NCI-H748 (cell line): ENCODE measurements at regions not wholly inside any gene's neighbourhood (a gene's known extent, or its start where the extent isn't known, plus 50 kb on each side); places are given as distances from the start of the nearest gene placed in this dataset.

Source experiments
- DNase-seq: peaks from one replicate; lab custom pipeline; 2025; ENCODE audit not compliant: unreplicated experiment; lab: John Stamatoyannopoulos, UW

GRCh38 chr12:71011261-71011660, 90.7 kb upstream of the PTPRR start:
- no peak for DNase-seq

GRCh38 chr12:71010143-71010479, 89.6 kb upstream of the PTPRR start:
- DNase-seq: no peak

- DNase-seq: no peak
Measured at GRCh38 chr12:71009430-71010142, 89.0 kb upstream of the PTPRR start.

- DNase-seq: no peak
Measured at GRCh38 chr12:71008616-71009015, 88.1 kb upstream of the PTPRR start.

GRCh38 chr12:71007781-71008404, 87.4 kb upstream of the PTPRR start:
- DNase-seq: no peak

GRCh38 chr12:71007020-71007419, 86.5 kb upstream of the PTPRR start:
- no peak for DNase-seq

- no peak for DNase-seq
Measured at GRCh38 chr12:71005166-71005565, 84.6 kb upstream of the PTPRR start.

GRCh38 chr12:71004578-71004977, 84.0 kb upstream of the PTPRR start:
- DNase-seq: no peak

GRCh38 chr12:71000748-71001147, 80.2 kb upstream of the PTPRR start:
- no peak for DNase-seq

- no peak for DNase-seq
Measured at GRCh38 chr12:71000255-71000654, 79.7 kb upstream of the PTPRR start.

GRCh38 chr12:70994217-70994788, 73.8 kb upstream of the PTPRR start:
- DNase-seq: peak; percentile 9

GRCh38 chr12:70989232-70989631, 68.7 kb upstream of the PTPRR start:
- DNase-seq: no peak

GRCh38 chr12:70985850-70986249, 65.3 kb upstream of the PTPRR start:
- no peak for DNase-seq

GRCh38 chr12:70983692-70984091, 63.2 kb upstream of the PTPRR start:
- DNase-seq: no peak

- DNase-seq: no peak
Measured at GRCh38 chr12:70982991-70983390, 62.5 kb upstream of the PTPRR start.

- DNase-seq: no peak
Measured at GRCh38 chr12:70982286-70982685, 61.7 kb upstream of the PTPRR start.

- no peak for DNase-seq
Measured at GRCh38 chr12:70971001-70971794, 50.7 kb upstream of the PTPRR start.
